Stimulated activated CD4-positive, alpha-beta T cell treated with anti-CD3 and anti-CD28 coated beads, Interleukin-15, amount 100 ng/mL, for 24 hours (primary cell): ENCODE measurements at regions not wholly inside any gene's neighbourhood (a gene's known extent, or its start where the extent isn't known, plus 50 kb on each side); places are given as distances from the start of the nearest gene placed in this dataset.

Source experiments
- DNase-seq: peaks from one replicate; pipeline ENCODE4 v3.0.0-alpha.2; 2020

GRCh38 chr1:230510496-230510895, 84.4 kb upstream of the PGBD5 start:
- no peak for DNase-seq

- no peak for DNase-seq
Observed at GRCh38 chr1:230509281-230509977, 83.3 kb upstream of the PGBD5 start.

GRCh38 chr1:230507666-230508402, 81.7 kb upstream of the PGBD5 start:
- no peak for DNase-seq

GRCh38 chr1:230507236-230507635, 81.1 kb upstream of the PGBD5 start:
- DNase-seq, result no peak

GRCh38 chr1:230506451-230506850, 80.3 kb upstream of the PGBD5 start:
- DNase-seq, result no peak

GRCh38 chr1:230504310-230504709, 78.2 kb upstream of the PGBD5 start:
- no peak for DNase-seq

- DNase-seq, result no peak
Observed at GRCh38 chr1:230503726-230504125, 77.6 kb upstream of the PGBD5 start.

- DNase-seq, result no peak
Observed at GRCh38 chr1:230502996-230503395, 76.9 kb upstream of the PGBD5 start.

GRCh38 chr1:230502306-230502705, 76.2 kb upstream of the PGBD5 start:
- DNase-seq, result no peak

- no peak for DNase-seq
Observed at GRCh38 chr1:230501849-230502248, 75.7 kb upstream of the PGBD5 start.

GRCh38 chr1:230501242-230501641, 75.1 kb upstream of the PGBD5 start:
- DNase-seq, result no peak

GRCh38 chr1:230500063-230500462, 73.9 kb upstream of the PGBD5 start:
- no peak for DNase-seq

GRCh38 chr1:230499496-230499895, 73.4 kb upstream of the PGBD5 start:
- no peak for DNase-seq

GRCh38 chr1:230498704-230499103, 72.6 kb upstream of the PGBD5 start:
- DNase-seq, result no peak

- no peak for DNase-seq
Observed at GRCh38 chr1:230496451-230496850, 70.3 kb upstream of the PGBD5 start.

- DNase-seq, result peak; percentile 15
Observed at GRCh38 chr1:230495891-230496385, 69.8 kb upstream of the PGBD5 start.

- DNase-seq, result no peak
Observed at GRCh38 chr1:230495076-230495475, 68.9 kb upstream of the PGBD5 start.

GRCh38 chr1:230494514-230494913, 68.4 kb upstream of the PGBD5 start:
- no peak for DNase-seq

GRCh38 chr1:230494026-230494425, 67.9 kb upstream of the PGBD5 start:
- no peak for DNase-seq

GRCh38 chr1:230493264-230493663, 67.1 kb upstream of the PGBD5 start:
- DNase-seq, result no peak

GRCh38 chr1:230490436-230490835, 64.3 kb upstream of the PGBD5 start:
- DNase-seq, result no peak

GRCh38 chr1:230487773-230488428, 61.8 kb upstream of the PGBD5 start:
- DNase-seq, result no peak

GRCh38 chr1:230476622-230477003, 50.5 kb upstream of the PGBD5 start:
- no peak for DNase-seq
